NCI-H1048 (cell line): ENCODE measurements at regions not wholly inside any gene's neighbourhood (a gene's known extent, or its start where the extent isn't known, plus 50 kb on each side); places are given as distances from the start of the nearest gene placed in this dataset.
"Not testable (repeated sequence)": the region's sequence is repeated elsewhere in the genome, so short reads cannot be mapped to it uniquely, and the experiment has no call there.

Experiments
- DNase-seq: peaks from one replicate; lab custom pipeline; 2025; lab: John Stamatoyannopoulos, UW

GRCh38 chr2:168300460-168300859, 53.1 kb upstream of the STK39 start:
- DNase-seq = no peak

- DNase-seq = no peak
These were observed 56.8 kb upstream of the STK39 start for GRCh38 chr2:168304024-168304681.

GRCh38 chr2:168307379-168307778, 60.0 kb upstream of the STK39 start:
- no peak for DNase-seq

- DNase-seq = no peak
These were observed 63.2 kb upstream of the STK39 start for GRCh38 chr2:168310580-168310979.

- no peak for DNase-seq
These were observed 64.0 kb upstream of the STK39 start for GRCh38 chr2:168311261-168311910.

GRCh38 chr2:168312036-168312822, 64.8 kb upstream of the STK39 start:
- DNase-seq = no peak

- no peak for DNase-seq
These were observed 66.8 kb upstream of the STK39 start for GRCh38 chr2:168314236-168314635.

GRCh38 chr2:168315331-168316072, 68.1 kb upstream of the STK39 start:
- no peak for DNase-seq

- no peak for DNase-seq
These were observed 68.7 kb upstream of the STK39 start for GRCh38 chr2:168316073-168316440.

GRCh38 chr2:168317282-168317681, 69.9 kb upstream of the STK39 start:
- DNase-seq = no peak

- no peak for DNase-seq
These were observed 72.9 kb upstream of the STK39 start for GRCh38 chr2:168320267-168320666.

GRCh38 chr2:168322325-168323007, 75.1 kb upstream of the STK39 start:
- DNase-seq = no peak

- no peak for DNase-seq
These were observed 76.2 kb upstream of the STK39 start for GRCh38 chr2:168323529-168324021.

GRCh38 chr2:168326572-168326971, 79.2 kb upstream of the STK39 start:
- DNase-seq = no peak

GRCh38 chr2:168327328-168327727, 79.9 kb upstream of the STK39 start:
- DNase-seq = no peak

- DNase-seq = no peak
These were observed 81.0 kb upstream of the STK39 start for GRCh38 chr2:168328421-168328820.

GRCh38 chr2:168330624-168331423, 83.4 kb upstream of the STK39 start:
- DNase-seq = no peak

- DNase-seq = not testable (repeated sequence)
These were observed 87.9 kb upstream of the STK39 start for GRCh38 chr2:168335254-168335653.

- no peak for DNase-seq
These were observed 89.5 kb upstream of the STK39 start for GRCh38 chr2:168336786-168337388.

GRCh38 chr2:168338292-168338691, 90.9 kb upstream of the STK39 start:
- DNase-seq = no peak
